ENCODE measurements at regions not wholly inside any gene's neighbourhood (a gene's known extent, or its start where the extent isn't known, plus 50 kb on each side); places are given as distances from the start of the nearest gene placed in this dataset.
"Not testable (repeated sequence)": the region's sequence is repeated elsewhere in the genome, so short reads cannot be mapped to it uniquely, and the experiment has no call there.

DNA sequence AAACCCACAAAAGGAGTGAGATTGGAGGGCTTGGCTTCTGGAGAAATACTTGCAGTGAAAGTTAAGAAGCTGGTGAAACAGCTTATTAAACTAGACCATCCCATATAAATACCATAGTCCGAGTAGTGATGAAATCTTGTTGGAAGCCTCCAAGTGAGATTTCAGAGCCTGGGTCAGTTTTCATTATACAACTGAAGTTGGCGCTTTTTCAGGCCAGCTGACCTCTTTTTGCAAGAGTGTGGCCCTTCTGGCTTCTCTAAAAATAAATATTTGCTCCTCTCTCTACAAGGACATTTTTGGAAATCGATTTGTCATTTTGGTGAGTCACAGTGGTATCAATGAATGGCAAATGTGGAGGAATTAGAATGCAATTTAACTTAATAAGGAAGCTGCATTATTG lies 51.2 kb upstream of the THRB start:
- no peak overlapping the region for H3K27ac ChIP-seq
- TF ChIP-seq ZFX (IDR thresholded peaks at IDR 0.05) = no peak

DNA sequence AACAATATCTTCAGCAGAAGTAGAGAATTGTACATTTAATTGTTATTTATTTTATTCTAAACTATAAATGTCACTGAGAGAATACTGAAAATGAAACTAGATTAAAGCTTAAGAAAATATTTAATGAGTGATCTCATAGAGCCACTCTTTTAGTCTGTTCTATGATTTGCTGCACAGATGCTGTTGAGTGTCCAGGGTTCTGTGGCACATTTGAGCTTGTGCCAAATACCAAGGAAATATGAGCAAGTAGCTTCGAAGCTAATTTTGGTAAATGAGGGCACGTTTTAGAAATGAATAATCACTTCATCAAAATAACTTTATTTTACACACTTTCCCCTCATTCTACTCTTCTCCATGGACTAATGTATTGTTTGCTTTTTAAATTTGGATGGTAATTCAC lies 53.6 kb upstream of the THRB start:
- no peak overlapping the region for H3K27ac ChIP-seq
- TF ChIP-seq, protein P1, sequence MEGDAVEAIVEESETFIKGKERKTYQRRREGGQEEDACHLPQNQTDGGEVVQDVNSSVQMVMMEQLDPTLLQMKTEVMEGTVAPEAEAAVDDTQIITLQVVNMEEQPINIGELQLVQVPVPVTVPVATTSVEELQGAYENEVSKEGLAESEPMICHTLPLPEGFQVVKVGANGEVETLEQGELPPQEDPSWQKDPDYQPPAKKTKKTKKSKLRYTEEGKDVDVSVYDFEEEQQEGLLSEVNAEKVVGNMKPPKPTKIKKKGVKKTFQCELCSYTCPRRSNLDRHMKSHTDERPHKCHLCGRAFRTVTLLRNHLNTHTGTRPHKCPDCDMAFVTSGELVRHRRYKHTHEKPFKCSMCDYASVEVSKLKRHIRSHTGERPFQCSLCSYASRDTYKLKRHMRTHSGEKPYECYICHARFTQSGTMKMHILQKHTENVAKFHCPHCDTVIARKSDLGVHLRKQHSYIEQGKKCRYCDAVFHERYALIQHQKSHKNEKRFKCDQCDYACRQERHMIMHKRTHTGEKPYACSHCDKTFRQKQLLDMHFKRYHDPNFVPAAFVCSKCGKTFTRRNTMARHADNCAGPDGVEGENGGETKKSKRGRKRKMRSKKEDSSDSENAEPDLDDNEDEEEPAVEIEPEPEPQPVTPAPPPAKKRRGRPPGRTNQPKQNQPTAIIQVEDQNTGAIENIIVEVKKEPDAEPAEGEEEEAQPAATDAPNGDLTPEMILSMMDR (conservative IDR thresholded peaks at IDR 0.05) = no peak
- TF ChIP-seq ZFX (IDR thresholded peaks at IDR 0.05) = no peak

DNA sequence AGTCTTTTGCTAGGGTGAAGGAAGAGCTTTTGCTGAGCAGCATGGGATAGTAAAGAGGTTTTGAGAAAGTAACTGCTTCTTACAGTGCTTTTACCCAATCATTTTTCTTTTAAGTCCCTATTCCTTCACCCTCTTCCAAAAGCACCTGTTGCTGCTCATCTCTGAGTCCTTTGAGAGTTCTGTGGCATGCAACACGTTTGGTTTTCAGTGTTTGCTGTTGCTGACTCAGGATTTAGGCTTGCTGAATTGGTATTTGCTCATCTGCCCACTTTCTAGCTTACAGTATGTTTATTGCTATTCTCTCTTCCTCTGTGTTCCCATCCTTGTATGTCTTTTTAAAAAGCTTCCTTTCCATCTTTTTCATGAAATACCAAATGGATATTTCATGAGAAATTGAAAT lies 55.9 kb upstream of the THRB start:
- no peak for TF ChIP-seq ZFX (IDR thresholded peaks at IDR 0.05)
- TF ChIP-seq, protein P1 (conservative IDR thresholded peaks at IDR 0.05) = no peak
- no peak overlapping the region for H3K27ac ChIP-seq

DNA sequence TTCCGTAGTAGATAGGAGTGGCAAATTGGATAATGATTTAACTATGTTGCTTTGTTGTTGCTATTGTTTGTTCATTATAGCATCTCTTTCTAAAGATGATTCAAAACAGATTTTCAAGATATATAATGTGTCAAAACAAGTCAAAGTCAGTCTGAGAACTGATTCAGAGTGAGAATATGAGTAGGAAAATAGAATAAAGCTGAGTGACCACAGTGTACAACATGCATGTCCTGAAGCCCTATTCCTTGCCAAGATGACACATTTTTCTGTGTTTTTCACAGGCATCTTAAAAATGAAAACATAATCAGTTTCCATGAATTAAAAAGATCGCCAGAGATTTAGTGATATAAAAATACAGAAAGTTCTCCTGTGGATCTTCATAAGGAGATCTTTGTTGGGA lies 57.0 kb upstream of the THRB start:
- no peak for TF ChIP-seq ZFX (IDR thresholded peaks at IDR 0.05)
- TF ChIP-seq, protein P1 (conservative IDR thresholded peaks at IDR 0.05) = no peak
- no peak overlapping the region for H3K27ac ChIP-seq

DNA sequence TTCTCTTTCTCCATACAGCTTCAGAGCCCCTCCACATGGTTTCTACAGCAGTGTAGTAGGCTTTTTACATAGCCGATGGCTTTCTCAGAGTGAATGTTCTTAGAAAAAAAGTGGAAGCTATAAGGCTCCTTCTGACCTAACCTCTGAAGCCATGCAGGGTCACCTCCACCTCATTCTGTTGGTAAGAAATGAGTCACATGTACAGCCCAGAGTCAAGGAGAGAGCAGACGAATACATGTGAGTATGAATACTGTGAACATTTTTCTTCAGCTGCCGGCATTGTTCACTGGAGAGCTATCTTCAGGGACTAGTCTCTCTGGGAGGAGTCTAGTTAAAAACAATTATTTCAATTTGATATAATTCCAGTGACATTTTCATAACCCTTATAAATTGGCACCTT lies 68.2 kb upstream of the THRB start:
- no peak overlapping the region for H3K27ac ChIP-seq
- TF ChIP-seq ZFX (IDR thresholded peaks at IDR 0.05) = no peak
- TF ChIP-seq, protein P1 (conservative IDR thresholded peaks at IDR 0.05) = no peak

DNA sequence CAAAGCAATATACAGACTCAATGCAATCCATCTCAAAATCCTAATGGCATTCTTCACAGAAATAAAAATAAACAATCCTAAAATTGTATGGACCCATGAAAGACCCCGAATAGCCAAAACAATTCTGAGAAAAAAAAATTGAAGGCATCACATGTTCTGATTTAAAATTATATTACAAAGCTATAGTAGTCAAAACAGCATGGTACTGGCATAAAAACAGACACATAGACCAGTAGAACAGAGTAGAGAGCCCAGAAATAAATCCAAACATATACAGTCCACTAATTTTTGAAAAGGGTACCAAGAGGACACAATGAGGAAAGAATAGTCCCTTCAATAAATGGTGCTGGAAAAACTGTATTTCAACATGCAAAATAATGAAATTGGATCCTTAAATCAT lies 70.4 kb upstream of the THRB start:
- no peak for TF ChIP-seq ZFX (IDR thresholded peaks at IDR 0.05)
- TF ChIP-seq, protein P1 (conservative IDR thresholded peaks at IDR 0.05) = no peak
- no peak overlapping the region for H3K27ac ChIP-seq

DNA sequence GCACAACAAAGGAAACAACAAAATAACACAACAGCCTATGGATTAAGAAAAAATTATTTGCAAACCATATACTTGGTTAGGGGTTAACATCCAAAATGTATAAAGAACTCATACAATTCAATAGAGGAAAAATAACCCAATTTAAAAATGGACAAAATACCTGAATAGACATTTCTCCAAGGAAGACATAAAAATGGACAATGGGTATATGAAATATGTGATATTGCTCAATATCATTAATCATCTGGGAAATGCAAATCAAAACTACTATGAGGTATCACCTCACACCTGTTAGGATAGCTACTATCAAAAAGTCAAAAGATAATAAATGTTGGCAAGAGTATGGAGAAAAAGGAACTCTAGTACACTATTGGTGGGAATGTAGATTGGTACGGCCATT lies 71.0 kb upstream of the THRB start:
- TF ChIP-seq, protein P1 (conservative IDR thresholded peaks at IDR 0.05) = no peak
- TF ChIP-seq ZFX (IDR thresholded peaks at IDR 0.05) = no peak
- H3K27ac ChIP-seq = no peak overlapping the region

DNA sequence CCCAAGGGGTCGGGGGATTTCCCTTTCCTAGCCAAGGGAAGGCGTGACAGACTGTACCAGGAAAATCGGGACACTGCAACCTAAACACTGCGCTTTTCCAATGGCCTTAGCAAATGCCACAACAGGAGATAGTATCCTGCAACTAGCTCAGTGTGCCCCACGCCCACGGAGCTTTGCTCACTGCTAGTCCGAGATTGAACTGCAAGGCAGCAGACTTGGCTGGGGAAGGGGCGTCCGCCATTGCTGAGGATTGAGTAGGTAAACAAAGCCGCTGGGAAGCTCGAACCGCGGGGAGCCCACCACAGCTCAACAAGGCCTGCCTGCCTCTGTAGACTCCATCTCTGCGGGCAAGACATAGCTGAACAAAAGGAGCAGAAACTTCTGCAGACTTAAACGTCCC lies 72.3 kb upstream of the THRB start:
- TF ChIP-seq, protein P1 (conservative IDR thresholded peaks at IDR 0.05) = no peak
- TF ChIP-seq ZFX (IDR thresholded peaks at IDR 0.05) = no peak
- H3K27ac ChIP-seq = no peak overlapping the region

DNA sequence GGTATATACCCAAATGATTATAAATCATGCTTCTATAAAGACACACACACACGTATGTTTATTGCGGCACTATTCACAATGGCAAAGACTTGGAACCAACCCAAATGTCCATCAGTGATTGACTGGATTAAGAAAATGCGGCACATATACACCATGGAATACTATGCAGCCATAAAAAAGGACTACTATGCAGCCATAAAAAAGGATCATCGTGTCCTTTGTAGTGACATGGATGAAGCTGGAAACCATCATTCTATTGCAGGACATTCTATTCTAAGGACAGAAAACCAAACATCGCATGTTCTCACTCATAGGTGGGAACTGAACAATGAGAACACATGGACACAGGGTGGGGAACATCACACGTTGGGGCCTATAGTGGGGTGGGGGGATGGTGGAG lies 77.8 kb upstream of the THRB start:
- not testable (repeated sequence) for H3K27ac ChIP-seq

Data from C4-2B (cell line).